Mesothelial cell of epicardium (in vitro differentiated cells): ENCODE measurements at regions not wholly inside any gene's neighbourhood (a gene's known extent, or its start where the extent isn't known, plus 50 kb on each side); places are given as distances from the start of the nearest gene placed in this dataset.

ENCODE experiments used
- DNase-seq, 2 experiments: peaks; one replicate each; pipeline ENCODE4 v3.0.0; 2021; ENCODE audit warnings: low spot score in 2 of 2; ENCODE audit not compliant: unreplicated experiment in 2 of 2
- H3K27ac Mint-ChIP-seq: 2 replicates; pipeline ENCODE4 v1.8.0; 2021; ENCODE audit warnings: mixed read lengths
- H3K27me3 Mint-ChIP-seq: 2 replicates; pipeline ENCODE4 v1.8.0; 2021; ENCODE audit warnings: low read depth, mixed read lengths
- H3K36me3 Mint-ChIP-seq: 2 replicates; pipeline ENCODE4 v1.8.0; 2021; ENCODE audit warnings: mixed read lengths
- H3K4me1 Mint-ChIP-seq: 2 replicates; pipeline ENCODE4 v1.8.0; 2021; ENCODE audit warnings: mixed read lengths
- H3K4me3 Mint-ChIP-seq: 2 replicates; pipeline ENCODE4 v1.8.0; 2021; ENCODE audit warnings: mild to moderate bottlenecking, moderate library complexity, mixed read lengths
- H3K9me3 Mint-ChIP-seq: 2 replicates; pipeline ENCODE4 v1.8.0; 2021; ENCODE audit warnings: mixed read lengths
- CTCF ChIP-seq: fragments of 200-600 bp; sonication (generic); IDR thresholded peaks from one replicate; pipeline ENCODE4 v1.5.0; 2021; ENCODE audit warnings: antibody characterized with exemption; ENCODE audit not compliant: unreplicated experiment

- Mint-ChIP-seq H3K9me3 (peaks cover 3% of the 10 kb centered on the region), H3K27ac (no peak overlapping the region), H3K27me3 (peaks cover 15% of the 10 kb centered on the region), H3K4me1 (peaks cover 2% of the 10 kb centered on the region), H3K36me3 (no peaks in the 10 kb centered on the region), H3K4me3 (no peak overlapping the region)
- no peak for TF ChIP-seq CTCF
- peak in 1 of 2 experiments; percentile 8 for DNase-seq
Observed at GRCh38 chr14:104356020-104356737, 217.8 kb downstream of the KIF26A start.

GRCh38 chr14:104356738-104357688 lies 218.6 kb downstream of the KIF26A start:
- peaks cover 3% of the 10 kb centered on the region for H3K9me3 Mint-ChIP-seq
- no peak overlapping the region for H3K27ac Mint-ChIP-seq
- TF ChIP-seq CTCF = no peak
- H3K4me1 Mint-ChIP-seq = peaks cover 2% of the 10 kb centered on the region
- H3K4me3 Mint-ChIP-seq = no peak overlapping the region
- no peaks in the 10 kb centered on the region for H3K36me3 Mint-ChIP-seq
- peaks cover 12% of the 10 kb centered on the region for H3K27me3 Mint-ChIP-seq
- DNase-seq = peak in 1 of 2 experiments; percentile 11

- peaks cover 12% of the 10 kb centered on the region for H3K27me3 Mint-ChIP-seq
- TF ChIP-seq CTCF = no peak
- peak in 1 of 2 experiments; percentile 9 for DNase-seq
- H3K36me3 Mint-ChIP-seq = no peaks in the 10 kb centered on the region
- H3K9me3 Mint-ChIP-seq = no peaks in the 10 kb centered on the region
- peaks cover 2% of the 10 kb centered on the region for H3K4me1 Mint-ChIP-seq
- H3K4me3 Mint-ChIP-seq = no peak overlapping the region
- H3K27ac Mint-ChIP-seq = no peak overlapping the region
Observed at GRCh38 chr14:104357689-104358527, 219.5 kb downstream of the KIF26A start.

- Mint-ChIP-seq H3K9me3 (no peaks in the 10 kb centered on the region), H3K36me3 (no peaks in the 10 kb centered on the region), H3K27ac (no peak overlapping the region), H3K27me3 (peaks cover 8% of the 10 kb centered on the region), H3K4me3 (no peak overlapping the region), H3K4me1 (peaks cover 2% of the 10 kb centered on the region)
- DNase-seq = peak in 1 of 2 experiments; percentile 15
- TF ChIP-seq CTCF = no peak
Observed at GRCh38 chr14:104358528-104359300, 220.3 kb downstream of the KIF26A start.
